C1 segment of cervical spinal cord (tissue), 14 donors: ENCODE measurements at regions not wholly inside any gene's neighbourhood (a gene's known extent, or its start where the extent isn't known, plus 50 kb on each side); places are given as distances from the start of the nearest gene placed in this dataset.

Experiments used
- DNase-seq, 14 donors: peaks; one replicate each; lab custom pipeline; 2025; lab: John Stamatoyannopoulos, UW

- no peak for DNase-seq
These were observed 113.9 kb downstream of the THNSL2 start for GRCh38 chr2:88283886-88284592.

GRCh38 chr2:88281302-88282217, 111.4 kb downstream of the THNSL2 start:
- DNase-seq: peak in 6 of 14 donors; percentile 3 to 37 (median 20)

GRCh38 chr2:88269836-88270235, 99.7 kb downstream of the THNSL2 start:
- no peak for DNase-seq

- DNase-seq: no peak
These were observed 95.5 kb downstream of the THNSL2 start for GRCh38 chr2:88265352-88266303.

GRCh38 chr2:88263861-88264260, 93.7 kb downstream of the THNSL2 start:
- no peak for DNase-seq

- no peak for DNase-seq
These were observed 91.6 kb downstream of the THNSL2 start for GRCh38 chr2:88261725-88262124.

- DNase-seq: no peak
These were observed 88.1 kb downstream of the THNSL2 start for GRCh38 chr2:88258208-88258607.

GRCh38 chr2:88254437-88255091, 84.4 kb downstream of the THNSL2 start:
- no peak for DNase-seq

GRCh38 chr2:88253997-88254396, 83.9 kb downstream of the THNSL2 start:
- no peak for DNase-seq

GRCh38 chr2:88253375-88253774, 83.2 kb downstream of the THNSL2 start:
- no peak for DNase-seq

- DNase-seq: no peak
These were observed 82.5 kb downstream of the THNSL2 start for GRCh38 chr2:88252646-88253045.

- no peak for DNase-seq
These were observed 82.0 kb downstream of the THNSL2 start for GRCh38 chr2:88252111-88252510.

GRCh38 chr2:88250404-88250803, 80.3 kb downstream of the THNSL2 start:
- no peak for DNase-seq

GRCh38 chr2:88248280-88248828, 78.2 kb downstream of the THNSL2 start:
- DNase-seq: no peak

GRCh38 chr2:88247531-88247930, 77.4 kb downstream of the THNSL2 start:
- no peak for DNase-seq

- DNase-seq: no peak
These were observed 75.0 kb downstream of the THNSL2 start for GRCh38 chr2:88245109-88245508.

- DNase-seq: no peak
These were observed 69.6 kb downstream of the THNSL2 start for GRCh38 chr2:88239781-88240180.

GRCh38 chr2:88236666-88237065, 66.5 kb downstream of the THNSL2 start:
- DNase-seq: no peak
